ENCODE measurements at regions not wholly inside any gene's neighbourhood (a gene's known extent, or its start where the extent isn't known, plus 50 kb on each side); places are given as distances from the start of the nearest gene placed in this dataset.
A peak's percentile ranks its signal among the peaks of the same experiment; 100 is the strongest.

- H3K4me1 ChIP-seq (ENCODE audit: insufficient read depth, insufficient read length), result no peaks in the 10 kb centered on the region
Observed at GRCh38 chr4:162282684-162283083, 118.9 kb upstream of the FSTL5 start.

GRCh38 chr4:162274354-162274753 is 110.6 kb upstream of the FSTL5 start:
- Histone ChIP-seq H3K4me3 (ENCODE audit: insufficient read length, low read depth) (no peak overlapping the region), H3K36me3 (ENCODE audit: insufficient read depth, insufficient read length, low read length) (no peaks in the 10 kb centered on the region), H3K9me3 (ENCODE audit: insufficient read depth, low read length) (no peaks in the 10 kb centered on the region), H3K4me1 (ENCODE audit: insufficient read depth, insufficient read length) (no peaks in the 10 kb centered on the region), H3K27me3 (ENCODE audit: insufficient read depth, insufficient read length) (no peaks in the 10 kb centered on the region), H3K9ac (ENCODE audit: insufficient read length, low read depth) (no peak overlapping the region)
- no peak for TF ChIP-seq SUZ12 (IDR thresholded peaks at IDR 0.05; ENCODE audit: extremely low read depth, insufficient read depth, insufficient read length)
- TF ChIP-seq ZNF274 (IDR thresholded peaks at IDR 0.05; ENCODE audit: low read depth, low read length), result no peak
- TF ChIP-seq YY1 (IDR thresholded peaks at IDR 0.05; ENCODE audit: insufficient read depth, insufficient read length), result no peak
- DNase-seq (ENCODE audit: low read depth, low spot score), result no peak

More at GRCh38 chr4:162282684-162283083, 118.9 kb upstream of the FSTL5 start:
- Histone ChIP-seq H3K4me3 (ENCODE audit: insufficient read length, low read depth) (no peak overlapping the region), H3K36me3 (ENCODE audit: insufficient read depth, insufficient read length, low read length) (no peaks in the 10 kb centered on the region), H3K27me3 (ENCODE audit: insufficient read depth, insufficient read length) (no peaks in the 10 kb centered on the region), H3K9ac (ENCODE audit: insufficient read length, low read depth) (no peak overlapping the region), H3K9me3 (ENCODE audit: insufficient read depth, low read length) (no peaks in the 10 kb centered on the region)
- DNase-seq (ENCODE audit: low read depth, low spot score), result no peak
- no peak for TF ChIP-seq YY1 (IDR thresholded peaks at IDR 0.05; ENCODE audit: insufficient read depth, insufficient read length)
- TF ChIP-seq ZNF274 (IDR thresholded peaks at IDR 0.05; ENCODE audit: low read depth, low read length), result no peak
- TF ChIP-seq SUZ12 (IDR thresholded peaks at IDR 0.05; ENCODE audit: extremely low read depth, insufficient read depth, insufficient read length), result no peak

- DNase-seq (ENCODE audit: low read depth, low spot score), result no peak
- Histone ChIP-seq H3K4me1 (ENCODE audit: insufficient read depth, insufficient read length) (no peaks in the 10 kb centered on the region), H3K9me3 (ENCODE audit: insufficient read depth, low read length) (no peaks in the 10 kb centered on the region), H3K9ac (ENCODE audit: insufficient read length, low read depth) (no peak overlapping the region), H3K4me3 (ENCODE audit: insufficient read length, low read depth) (no peak overlapping the region), H3K36me3 (ENCODE audit: insufficient read depth, insufficient read length, low read length) (no peaks in the 10 kb centered on the region), H3K27me3 (ENCODE audit: insufficient read depth, insufficient read length) (no peaks in the 10 kb centered on the region)
- TF ChIP-seq YY1 (IDR thresholded peaks at IDR 0.05; ENCODE audit: insufficient read depth, insufficient read length), result no peak
- no peak for TF ChIP-seq ZNF274 (IDR thresholded peaks at IDR 0.05; ENCODE audit: low read depth, low read length)
- no peak for TF ChIP-seq SUZ12 (IDR thresholded peaks at IDR 0.05; ENCODE audit: extremely low read depth, insufficient read depth, insufficient read length)
Observed at GRCh38 chr4:162272215-162272614, 108.4 kb upstream of the FSTL5 start.

GRCh38 chr4:162268911-162269310 is 105.1 kb upstream of the FSTL5 start:
- TF ChIP-seq ZNF274 (IDR thresholded peaks at IDR 0.05; ENCODE audit: low read depth, low read length) (no peak), YY1 (IDR thresholded peaks at IDR 0.05; ENCODE audit: insufficient read depth, insufficient read length) (no peak), SUZ12 (IDR thresholded peaks at IDR 0.05; ENCODE audit: extremely low read depth, insufficient read depth, insufficient read length) (no peak)
- Histone ChIP-seq H3K9ac (ENCODE audit: insufficient read length, low read depth) (no peak overlapping the region), H3K36me3 (ENCODE audit: insufficient read depth, insufficient read length, low read length) (no peaks in the 10 kb centered on the region), H3K9me3 (ENCODE audit: insufficient read depth, low read length) (peaks cover 15% of the 10 kb centered on the region), H3K4me1 (ENCODE audit: insufficient read depth, insufficient read length) (no peaks in the 10 kb centered on the region), H3K27me3 (ENCODE audit: insufficient read depth, insufficient read length) (no peaks in the 10 kb centered on the region), H3K4me3 (ENCODE audit: insufficient read length, low read depth) (no peak overlapping the region)
- no peak for DNase-seq (ENCODE audit: low read depth, low spot score)

- Histone ChIP-seq H3K4me3 (ENCODE audit: insufficient read length, low read depth) (no peak overlapping the region), H3K4me1 (ENCODE audit: insufficient read depth, insufficient read length) (no peaks in the 10 kb centered on the region), H3K36me3 (ENCODE audit: insufficient read depth, insufficient read length, low read length) (no peaks in the 10 kb centered on the region), H3K27me3 (ENCODE audit: insufficient read depth, insufficient read length) (no peaks in the 10 kb centered on the region), H3K9ac (ENCODE audit: insufficient read length, low read depth) (no peak overlapping the region), H3K9me3 (ENCODE audit: insufficient read depth, low read length) (peaks cover 17% of the 10 kb centered on the region)
- DNase-seq (ENCODE audit: low read depth, low spot score), result peak; percentile 2
- TF ChIP-seq ZNF274 (IDR thresholded peaks at IDR 0.05; ENCODE audit: low read depth, low read length) (no peak), YY1 (IDR thresholded peaks at IDR 0.05; ENCODE audit: insufficient read depth, insufficient read length) (no peak), SUZ12 (IDR thresholded peaks at IDR 0.05; ENCODE audit: extremely low read depth, insufficient read depth, insufficient read length) (no peak)
Observed at GRCh38 chr4:162265802-162266201, 102.0 kb upstream of the FSTL5 start.

- H3K36me3 ChIP-seq (ENCODE audit: insufficient read depth, insufficient read length, low read length), result no peaks in the 10 kb centered on the region
- H3K4me1 ChIP-seq (ENCODE audit: insufficient read depth, insufficient read length), result no peaks in the 10 kb centered on the region
- no peak for DNase-seq (ENCODE audit: low read depth, low spot score)
- no peak overlapping the region for H3K9ac ChIP-seq (ENCODE audit: insufficient read length, low read depth)
- no peak for TF ChIP-seq ZNF274 (IDR thresholded peaks at IDR 0.05; ENCODE audit: low read depth, low read length)
- TF ChIP-seq SUZ12 (IDR thresholded peaks at IDR 0.05; ENCODE audit: extremely low read depth, insufficient read depth, insufficient read length), result no peak
- TF ChIP-seq YY1 (IDR thresholded peaks at IDR 0.05; ENCODE audit: insufficient read depth, insufficient read length), result no peak
- H3K27me3 ChIP-seq (ENCODE audit: insufficient read depth, insufficient read length), result no peaks in the 10 kb centered on the region
- no peak overlapping the region for H3K4me3 ChIP-seq (ENCODE audit: insufficient read length, low read depth)
- no peaks in the 10 kb centered on the region for H3K9me3 ChIP-seq (ENCODE audit: insufficient read depth, low read length)
Observed at GRCh38 chr4:162245051-162245450, 81.3 kb upstream of the FSTL5 start.

- Histone ChIP-seq H3K36me3 (ENCODE audit: insufficient read depth, insufficient read length, low read length) (no peaks in the 10 kb centered on the region), H3K27me3 (ENCODE audit: insufficient read depth, insufficient read length) (no peaks in the 10 kb centered on the region), H3K9ac (ENCODE audit: insufficient read length, low read depth) (no peak overlapping the region), H3K4me3 (ENCODE audit: insufficient read length, low read depth) (no peak overlapping the region), H3K4me1 (ENCODE audit: insufficient read depth, insufficient read length) (no peaks in the 10 kb centered on the region), H3K9me3 (ENCODE audit: insufficient read depth, low read length) (no peaks in the 10 kb centered on the region)
- DNase-seq (ENCODE audit: low read depth, low spot score), result no peak
- TF ChIP-seq SUZ12 (IDR thresholded peaks at IDR 0.05; ENCODE audit: extremely low read depth, insufficient read depth, insufficient read length) (no peak), YY1 (IDR thresholded peaks at IDR 0.05; ENCODE audit: insufficient read depth, insufficient read length) (no peak), ZNF274 (IDR thresholded peaks at IDR 0.05; ENCODE audit: low read depth, low read length) (no peak)
Observed at GRCh38 chr4:162241857-162242256, 78.1 kb upstream of the FSTL5 start.

All from NT2/D1 (cell line).